PC-3 (cell line): ENCODE measurements at regions not wholly inside any gene's neighbourhood (a gene's known extent, or its start where the extent isn't known, plus 50 kb on each side); places are given as distances from the start of the nearest gene placed in this dataset.

ENCODE experiments used
- ATAC-seq: fragments of 200-7000 bp; cut with Tn5 transposase; 2 replicates; pipeline ENCODE4 v1.9.1; 2020; ENCODE audit warnings: mild to moderate bottlenecking, moderate library complexity
- BruUV-seq: library from RNA; stranded (reverse); fragments of 400-500 nt; replicated peaks from 2 replicates; lab custom pipeline; 2021; lab: Mats Ljungman, UMichigan
- CTCF ChIA-PET: fragments of 300-600 bp; sonication (Branson Sonifier 250); formaldehyde crosslinking; loops from one replicate; lab custom pipeline; 2022; ENCODE audit warnings: antibody characterized with exemption; lab: Charles Lee
- POLR2A ChIA-PET: fragments of 300-600 bp; sonication (Branson Sonifier 250); formaldehyde crosslinking; loops from one replicate; lab custom pipeline; 2022; ENCODE audit warnings: antibody characterized with exemption; ENCODE audit not compliant: unreplicated experiment; lab: Charles Lee
- DNase-seq: peaks from one replicate; pipeline ENCODE4 v3.0.0-alpha.2; 2015
- H2AFZ ChIP-seq: fragments of 300-600 bp; sonication (generic); 2 replicates; pipeline ENCODE4 v1.6.0; 2016; ENCODE audit warnings: antibody characterized with exemption, low read length
- H3F3A ChIP-seq: fragments of 300-600 bp; sonication (generic); one replicate; pipeline ENCODE4 v1.6.0; 2017; ENCODE audit warnings: antibody characterized with exemption, low read length, control low read depth, mild to moderate bottlenecking; ENCODE audit not compliant: unreplicated experiment
- H3K27ac ChIP-seq: fragments of 300-600 bp; sonication (generic); 2 replicates; pipeline ENCODE4 v1.5.1; 2016; ENCODE audit warnings: mild to moderate bottlenecking, low read length
- H3K27me3 ChIP-seq: fragments of 300-600 bp; sonication (generic); 2 replicates; pipeline ENCODE4 v1.6.1; 2016; ENCODE audit warnings: low read length, mixed read lengths
- H3K36me3 ChIP-seq: fragments of 300-600 bp; sonication (generic); 2 replicates; pipeline ENCODE4 v1.6.1; 2016; ENCODE audit warnings: low read depth, mixed run types, low read length, mixed read lengths
- H3K4me1 ChIP-seq: fragments of 300-600 bp; sonication (generic); 2 replicates; pipeline ENCODE4 v1.5.1; 2016; ENCODE audit warnings: low read length; ENCODE audit not compliant: insufficient read depth
- H3K4me2 ChIP-seq: fragments of 300-600 bp; sonication (generic); 2 replicates; pipeline ENCODE4 v1.6.0; 2016; ENCODE audit warnings: low read length
- H3K4me3 ChIP-seq: fragments of 300-600 bp; sonication (generic); 2 replicates; pipeline ENCODE4 v1.5.1; 2016; ENCODE audit warnings: mild to moderate bottlenecking, low read length, mixed read lengths
- H3K79me2 ChIP-seq: fragments of 300-600 bp; sonication (generic); 2 replicates; pipeline ENCODE4 v1.6.1; 2017; ENCODE audit warnings: low read length, mixed read lengths
- H3K9ac ChIP-seq: fragments of 300-600 bp; sonication (generic); 2 replicates; pipeline ENCODE4 v1.6.0; 2016; ENCODE audit warnings: mild to moderate bottlenecking, low read length
- H3K9me2 ChIP-seq: fragments of 300-600 bp; sonication (generic); replicated peaks from 2 replicates; pipeline ENCODE4 v1.6.1; 2016; ENCODE audit warnings: mixed run types, low read length, mixed read lengths
- H3K9me3 ChIP-seq: fragments of 300-600 bp; sonication (generic); 2 replicates; pipeline ENCODE4 v1.6.1; 2016; ENCODE audit warnings: low read length, mixed read lengths
- H4K20me1 ChIP-seq: fragments of 300-600 bp; sonication (generic); 2 replicates; pipeline ENCODE4 v1.6.1; 2016; ENCODE audit warnings: low read length, mixed read lengths
- EZH2 ChIP-seq: fragments of 300-600 bp; sonication (generic); IDR thresholded peaks from one replicate; pipeline ENCODE4 v1.6.1; 2017; ENCODE audit warnings: antibody characterized with exemption, mild to moderate bottlenecking, low read length; ENCODE audit not compliant: unreplicated experiment
- EZH2phosphoT487 ChIP-seq: fragments of 300-600 bp; sonication (generic); IDR thresholded peaks from 2 replicates; pipeline ENCODE4 v1.6.1; 2018; ENCODE audit warnings: mild to moderate bottlenecking, antibody characterized with exemption, low read length, borderline replicate concordance
- intact Hi-C: fragments of 100-400 bp; cut with micrococcal nuclease; formaldehyde crosslinking; loops from 2 replicates; pipeline ENCODE4 v1.9.0; 2023
- TF ChIP-seq, protein P1 (sequence below): fragments of 300-600 bp; sonication (generic); conservative IDR thresholded peaks from 2 replicates; pipeline ENCODE4 v1.5.1; 2017; ENCODE audit warnings: antibody characterized with exemption, low read depth, mild to moderate bottlenecking, low read length

DNA sequence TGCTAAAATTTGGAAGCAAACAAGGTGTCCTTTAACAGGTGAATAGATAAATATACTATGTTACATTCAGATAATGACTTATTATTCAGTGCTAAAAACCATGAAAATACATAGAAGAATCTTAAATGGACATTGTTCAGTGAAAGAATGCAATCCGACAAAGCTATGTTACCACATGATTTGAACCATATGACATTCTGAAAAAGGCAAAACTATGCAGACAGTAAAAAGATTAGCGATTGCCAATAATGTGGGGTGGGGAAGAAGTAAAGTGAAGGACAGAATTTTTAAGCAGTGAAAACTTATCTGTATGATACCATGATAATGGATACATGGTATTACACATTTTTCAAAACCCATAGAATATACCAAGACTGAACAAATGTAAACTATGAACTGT is 926.9 kb downstream of the FAT4 start:
- H3K4me2 ChIP-seq: no peak overlapping the region
- no peaks in the 10 kb centered on the region for H3K4me1 ChIP-seq
- no peaks in the 10 kb centered on the region for H3K9me2 ChIP-seq
- CTCF ChIA-PET: no interaction called here
- no peak overlapping the region for H2AFZ ChIP-seq
- intact Hi-C loops: no loop called here
- TF ChIP-seq EZH2phosphoT487 (no peak), EZH2 (no peak)
- TF ChIP-seq, protein P1, sequence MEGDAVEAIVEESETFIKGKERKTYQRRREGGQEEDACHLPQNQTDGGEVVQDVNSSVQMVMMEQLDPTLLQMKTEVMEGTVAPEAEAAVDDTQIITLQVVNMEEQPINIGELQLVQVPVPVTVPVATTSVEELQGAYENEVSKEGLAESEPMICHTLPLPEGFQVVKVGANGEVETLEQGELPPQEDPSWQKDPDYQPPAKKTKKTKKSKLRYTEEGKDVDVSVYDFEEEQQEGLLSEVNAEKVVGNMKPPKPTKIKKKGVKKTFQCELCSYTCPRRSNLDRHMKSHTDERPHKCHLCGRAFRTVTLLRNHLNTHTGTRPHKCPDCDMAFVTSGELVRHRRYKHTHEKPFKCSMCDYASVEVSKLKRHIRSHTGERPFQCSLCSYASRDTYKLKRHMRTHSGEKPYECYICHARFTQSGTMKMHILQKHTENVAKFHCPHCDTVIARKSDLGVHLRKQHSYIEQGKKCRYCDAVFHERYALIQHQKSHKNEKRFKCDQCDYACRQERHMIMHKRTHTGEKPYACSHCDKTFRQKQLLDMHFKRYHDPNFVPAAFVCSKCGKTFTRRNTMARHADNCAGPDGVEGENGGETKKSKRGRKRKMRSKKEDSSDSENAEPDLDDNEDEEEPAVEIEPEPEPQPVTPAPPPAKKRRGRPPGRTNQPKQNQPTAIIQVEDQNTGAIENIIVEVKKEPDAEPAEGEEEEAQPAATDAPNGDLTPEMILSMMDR: no peak
- H3K27ac ChIP-seq: no peak overlapping the region
- no peaks in the 10 kb centered on the region for H3F3A ChIP-seq
- H3K9me3 ChIP-seq: no peaks in the 10 kb centered on the region
- POLR2A ChIA-PET: no interaction called here
- H3K36me3 ChIP-seq: no peaks in the 10 kb centered on the region
- no TSS peak for BruUV-seq
- H4K20me1 ChIP-seq: no peaks in the 10 kb centered on the region
- no peaks in the 10 kb centered on the region for H3K79me2 ChIP-seq
- ATAC-seq: no peak
- H3K27me3 ChIP-seq: no peaks in the 10 kb centered on the region
- DNase-seq: no peak
- H3K4me3 ChIP-seq: no peak overlapping the region
- no peak overlapping the region for H3K9ac ChIP-seq

DNA sequence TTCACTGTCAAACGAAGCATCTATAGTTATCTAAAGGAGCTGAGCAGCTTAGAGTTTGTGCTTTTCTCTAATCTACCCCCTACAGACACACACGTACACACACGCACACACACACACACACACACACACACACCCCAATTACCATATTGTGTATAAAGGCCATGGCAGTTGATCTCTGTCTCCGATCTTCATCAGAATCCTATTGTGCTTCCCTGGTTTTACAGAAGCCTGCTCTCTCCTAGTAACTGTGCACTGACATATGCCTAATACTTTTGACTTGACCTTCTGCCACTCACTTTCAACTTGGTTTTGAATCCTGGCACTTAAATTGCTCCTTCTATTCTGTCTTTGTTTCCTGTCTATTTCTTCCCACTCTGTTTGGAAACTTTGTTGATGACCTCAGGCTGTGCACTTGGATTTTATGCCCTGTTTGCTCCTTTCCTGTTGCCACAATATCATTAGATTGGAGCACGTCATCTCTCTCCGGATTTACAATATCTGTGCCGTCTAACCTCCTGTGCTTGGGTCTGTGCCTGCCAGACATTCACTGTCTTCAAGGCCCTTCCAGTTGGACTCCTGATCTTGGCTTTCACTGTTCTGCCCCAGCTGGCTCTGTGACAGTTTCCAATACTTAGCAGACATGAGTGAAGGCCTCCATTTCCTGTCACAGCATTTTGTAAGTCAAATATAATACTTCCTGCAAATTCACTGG is 928.1 kb downstream of the FAT4 start:
- Histone ChIP-seq H3F3A (no peaks in the 10 kb centered on the region), H4K20me1 (no peaks in the 10 kb centered on the region), H2AFZ (no peak overlapping the region), H3K27me3 (no peaks in the 10 kb centered on the region), H3K9ac (no peak overlapping the region), H3K4me1 (no peaks in the 10 kb centered on the region), H3K36me3 (no peaks in the 10 kb centered on the region), H3K9me2 (no peaks in the 10 kb centered on the region), H3K27ac (no peak overlapping the region), H3K4me2 (no peak overlapping the region), H3K9me3 (no peaks in the 10 kb centered on the region), H3K79me2 (no peaks in the 10 kb centered on the region), H3K4me3 (no peak overlapping the region)
- no TSS peak for BruUV-seq
- ChIA-PET CTCF (no interaction called here), POLR2A (no interaction called here)
- TF ChIP-seq EZH2 (no peak), EZH2phosphoT487 (no peak)
- intact Hi-C loops: no loop called here
- ATAC-seq (no peak), DNase-seq (no peak)

DNA sequence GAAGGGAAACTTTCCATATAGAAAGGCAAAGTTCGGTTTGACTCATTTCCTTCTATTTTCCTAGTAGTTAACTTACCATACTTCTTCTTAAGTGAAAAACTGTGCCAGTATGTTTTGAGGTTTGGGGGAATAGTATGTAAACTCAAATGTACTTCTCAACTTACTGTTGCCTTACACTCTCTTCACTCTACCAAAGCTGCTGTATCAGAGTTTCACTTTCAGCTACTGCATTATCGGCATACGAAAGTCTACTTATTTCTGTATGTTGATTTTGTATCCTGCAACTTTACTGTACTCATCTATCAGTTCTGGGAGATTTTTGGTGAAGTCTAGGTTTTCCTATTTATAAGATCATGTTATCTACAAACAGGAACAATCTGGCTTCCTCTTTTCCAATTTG is 932.7 kb downstream of the FAT4 start:
- H3K79me2 ChIP-seq: no peaks in the 10 kb centered on the region
- ChIA-PET CTCF (no interaction called here), POLR2A (no interaction called here)
- H3K27me3 ChIP-seq: no peaks in the 10 kb centered on the region
- no peaks in the 10 kb centered on the region for H3F3A ChIP-seq
- BruUV-seq: no TSS peak
- ATAC-seq (no peak), DNase-seq (no peak)
- TF ChIP-seq EZH2 (no peak), EZH2phosphoT487 (no peak)
- TF ChIP-seq, protein P1: no peak
- H3K27ac ChIP-seq: no peak overlapping the region
- H3K4me2 ChIP-seq: no peak overlapping the region
- H3K9me3 ChIP-seq: no peaks in the 10 kb centered on the region
- no peak overlapping the region for H3K9ac ChIP-seq
- no peak overlapping the region for H2AFZ ChIP-seq
- intact Hi-C loops: no loop called here
- no peaks in the 10 kb centered on the region for H3K9me2 ChIP-seq
- H4K20me1 ChIP-seq: no peaks in the 10 kb centered on the region
- H3K4me1 ChIP-seq: no peaks in the 10 kb centered on the region
- H3K4me3 ChIP-seq: no peak overlapping the region
- no peaks in the 10 kb centered on the region for H3K36me3 ChIP-seq
